IMR-90 (cell line): ENCODE measurements at regions not wholly inside any gene's neighbourhood (a gene's known extent, or its start where the extent isn't known, plus 50 kb on each side); places are given as distances from the start of the nearest gene placed in this dataset.

ENCODE experiments used
- ATAC-seq: fragments of 200-7000 bp; cut with Tn5 transposase; 2 replicates; pipeline ENCODE4 v1.9.1; 2020; ENCODE audit warnings: low read depth, mild to moderate bottlenecking, moderate library complexity
- BruUV-seq: library from RNA; stranded (reverse); fragments of 400-500 nt; replicated peaks from 2 replicates; lab custom pipeline; 2021; lab: Mats Ljungman, UMichigan
- CTCF ChIA-PET: fragments of 300-600 bp; formaldehyde crosslinking; extraction: SDS; loops from one replicate; lab custom pipeline; 2021; ENCODE audit warnings: antibody characterized with exemption; lab: Yijun Ruan, JAX
- POLR2A ChIA-PET: fragments of 300-600 bp; sonication (Branson Sonifier 250); formaldehyde crosslinking; loops from one replicate; lab custom pipeline; 2022; ENCODE audit warnings: antibody characterized with exemption; ENCODE audit not compliant: unreplicated experiment; lab: Charles Lee
- DNase-seq: peaks from one replicate; pipeline ENCODE4 v3.0.0; 2013
- H2AFZ ChIP-seq: replicated peaks from 2 replicates; pipeline ENCODE3; 2013; ENCODE audit warnings: low read length, mild to moderate bottlenecking; ENCODE audit not compliant: poor library complexity
- H2AK5ac ChIP-seq: 2 replicates; pipeline ENCODE4 v1.6.1; 2013; ENCODE audit warnings: low read depth, low read length, inconsistent platforms
- H2AK9ac ChIP-seq: replicated peaks from 2 replicates; pipeline ENCODE3; 2013; ENCODE audit warnings: mild to moderate bottlenecking, low read depth, low read length, moderate library complexity; ENCODE audit not compliant: poor library complexity
- H2BK120ac ChIP-seq: 2 replicates; pipeline ENCODE4 v1.6.1; 2013; ENCODE audit warnings: low read depth, low read length, inconsistent platforms
- H2BK15ac ChIP-seq: 3 replicates; pipeline ENCODE4 v1.6.1; 2013; ENCODE audit warnings: low read depth, low read length, inconsistent platforms
- H2BK20ac ChIP-seq: 2 replicates; pipeline ENCODE4 v1.6.1; 2013; ENCODE audit warnings: low read depth, mild to moderate bottlenecking, inconsistent platforms, low read length, moderate library complexity
- H2BK5ac ChIP-seq: 2 replicates; pipeline ENCODE4 v1.6.1; 2013; ENCODE audit warnings: mild to moderate bottlenecking, low read depth, low read length, inconsistent platforms; ENCODE audit not compliant: poor library complexity, severe bottlenecking
- H3K14ac ChIP-seq: replicated peaks from 2 replicates; pipeline ENCODE4 v1.6.1; 2013; ENCODE audit warnings: low read depth, low read length, inconsistent platforms
- H3K18ac ChIP-seq: 2 replicates; pipeline ENCODE4 v1.6.1; 2013; ENCODE audit warnings: low read depth, low read length, control low read depth
- H3K23ac ChIP-seq: 2 replicates; pipeline ENCODE4 v1.6.1; 2013; ENCODE audit warnings: low read depth, low read length, inconsistent platforms
- H3K27ac ChIP-seq: 2 replicates; pipeline ENCODE4 v1.5.1; 2013; ENCODE audit warnings: mild to moderate bottlenecking, control low read depth, low read length; ENCODE audit not compliant: insufficient read depth
- H3K27me3 ChIP-seq: 2 replicates; pipeline ENCODE4 v1.6.1; 2013; ENCODE audit warnings: low read length; ENCODE audit not compliant: control insufficient read depth, insufficient read depth
- H3K36me3 ChIP-seq: 2 replicates; pipeline ENCODE4 v1.6.1; 2013; ENCODE audit warnings: low read length, mixed read lengths; ENCODE audit not compliant: control insufficient read depth, insufficient read depth
- H3K4ac ChIP-seq: 2 replicates; pipeline ENCODE4 v1.6.1; 2013; ENCODE audit warnings: low read depth, low read length, inconsistent platforms
- H3K4me1 ChIP-seq: 2 replicates; pipeline ENCODE4 v1.6.1; 2013; ENCODE audit warnings: low read length, mixed read lengths; ENCODE audit not compliant: control insufficient read depth, insufficient read depth
- H3K4me2 ChIP-seq: 2 replicates; pipeline ENCODE4 v1.6.1; 2013; ENCODE audit warnings: low read depth, mild to moderate bottlenecking, control low read depth, low read length, moderate library complexity
- H3K4me3 ChIP-seq: 2 replicates; pipeline ENCODE4 v1.5.1; 2013; ENCODE audit warnings: low read depth, mild to moderate bottlenecking, control low read depth, low read length, moderate library complexity; ENCODE audit not compliant: insufficient read depth
- H3K56ac ChIP-seq: 2 replicates; pipeline ENCODE4 v1.6.1; 2013; ENCODE audit warnings: low read length, inconsistent platforms; ENCODE audit not compliant: insufficient read depth; ENCODE audit errors: extremely low read depth
- H3K79me1 ChIP-seq, 2 experiments: 2 replicates each; pipeline ENCODE4 v1.6.1; 2013; ENCODE audit warnings: low read length in 2 of 2, inconsistent platforms in 1 of 2, low read depth in 1 of 2
- H3K9ac ChIP-seq: 2 replicates; pipeline ENCODE4 v1.6.1; 2013; ENCODE audit warnings: low read depth, low read length, control low read depth
- H3K9me1 ChIP-seq: 2 replicates; pipeline ENCODE4 v1.6.1; 2013; ENCODE audit warnings: low read length, inconsistent platforms; ENCODE audit not compliant: insufficient read depth
- H3K9me3 ChIP-seq: 2 replicates; pipeline ENCODE4 v1.6.1; 2013; ENCODE audit warnings: low read length; ENCODE audit not compliant: control insufficient read depth, insufficient read depth
- H4K20me1 ChIP-seq: 2 replicates; pipeline ENCODE4 v1.6.1; 2013; ENCODE audit warnings: low read length, inconsistent platforms; ENCODE audit not compliant: insufficient read depth
- H4K5ac ChIP-seq: 2 replicates; pipeline ENCODE4 v1.6.1; 2013; ENCODE audit warnings: mild to moderate bottlenecking, low read depth, low read length, control low read depth
- H4K8ac ChIP-seq, 2 experiments: 2 replicates each; pipeline ENCODE4 v1.6.1; 2013; ENCODE audit warnings: low read depth in 2 of 2, low read length in 2 of 2, control low read depth in 1 of 2, inconsistent platforms in 1 of 2
- H4K91ac ChIP-seq: 2 replicates; pipeline ENCODE4 v1.6.1; 2013; ENCODE audit warnings: low read depth, low read length, inconsistent platforms; ENCODE audit not compliant: insufficient read depth
- CEBPB ChIP-seq: IDR thresholded peaks from 2 replicates; pipeline ENCODE4 v1.6.1; 2012; ENCODE audit warnings: low read depth, low read length, improper control_type of control experiment
- CHD1 ChIP-seq: IDR thresholded peaks from 2 replicates; pipeline ENCODE4 v1.6.1; 2012; ENCODE audit warnings: low read depth, low read length, improper control_type of control experiment
- RFX5 ChIP-seq: IDR thresholded peaks from 2 replicates; pipeline ENCODE4 v1.8.0; 2012; ENCODE audit warnings: low read depth, mild to moderate bottlenecking, low read length, moderate library complexity
- WGBS, 2 experiments: methylation state at CpG; one replicate each; pipeline versions ENCODE4 v1.1.5 to v1.1.7; 2013; ENCODE audit warnings: missing lambda C conversion rate in 2 of 2; ENCODE audit not compliant: insufficient read length in 1 of 2; ENCODE audit errors: extremely low coverage in 2 of 2; 5-methylcytosine and 5-hydroxymethylcytosine counted together
- dilution Hi-C: fragments of 300-500 bp; cut with HindIII; formaldehyde crosslinking; loops from one replicate; pipeline ENCODE4 v1.14.3; 2018; ENCODE audit warnings: low sequenced_read_pairs; ENCODE audit not compliant: unreplicated experiment
- in situ Hi-C: fragments of 300-500 bp; cut with MboI; formaldehyde crosslinking; loops from 3 replicates; pipeline ENCODE4 v1.14.3; 2019; ENCODE audit warnings: low sequenced_read_pairs, inconsistent platforms, mixed read lengths
- intact Hi-C: fragments of 100-400 bp; cut with micrococcal nuclease; formaldehyde crosslinking; loops from 2 replicates; pipeline ENCODE4 v1.10.0; 2022

GRCh38 chr2:76478266-76479035 lies 767.7 kb upstream of the GCFC2 start:
- dilution Hi-C loops: no loop called here

More at GRCh38 chr2:76478266-76479035, 767.7 kb upstream of the GCFC2 start:
- no peak overlapping the region for H3K14ac ChIP-seq
- 80% methylated on average over 1 of the region's 5 CpGs; no CpG with 5 or more reads in 1 of the 2 experiments for WGBS, 2 experiments
- no peak overlapping the region for H3K4ac ChIP-seq
- H3K9me3 ChIP-seq: no peaks in the 10 kb centered on the region
- ATAC-seq (no peak), DNase-seq (no peak)
- BruUV-seq: no TSS peak
- H4K20me1 ChIP-seq: no peaks in the 10 kb centered on the region
- intact Hi-C loops: no loop called here
- no peak overlapping the region for H4K5ac ChIP-seq
- H2AK9ac ChIP-seq: no peak overlapping the region
- H3K36me3 ChIP-seq: no peaks in the 10 kb centered on the region
- no peak overlapping the region for H2AK5ac ChIP-seq
- H3K9ac ChIP-seq: no peak overlapping the region
- H2AFZ ChIP-seq: no peak overlapping the region
- H3K4me1 ChIP-seq: no peaks in the 10 kb centered on the region
- H2BK20ac ChIP-seq: no peak overlapping the region
- H3K56ac ChIP-seq: no peak overlapping the region
- H2BK120ac ChIP-seq: no peak overlapping the region
- in situ Hi-C loops: no loop called here
- TF ChIP-seq CHD1: no peak
- no peak for TF ChIP-seq RFX5
- TF ChIP-seq CEBPB: no peak
- no peak overlapping the region for H4K91ac ChIP-seq
- ChIA-PET CTCF (no interaction called here), POLR2A (no interaction called here)
- no peak overlapping the region for H3K4me2 ChIP-seq
- H2BK15ac ChIP-seq: no peak overlapping the region
- H4K8ac ChIP-seq: no peak overlapping the region
- no peak overlapping the region for H3K27ac ChIP-seq
- no peak overlapping the region for H3K18ac ChIP-seq
- H3K27me3 ChIP-seq: no peaks in the 10 kb centered on the region
- H2BK5ac ChIP-seq: no peak overlapping the region
- H3K23ac ChIP-seq: no peak overlapping the region
- no peaks in the 10 kb centered on the region for H3K9me1 ChIP-seq
- H3K4me3 ChIP-seq: no peak overlapping the region
- H3K79me1 ChIP-seq: no peaks in the 10 kb centered on the region
